GM18870 (cell line): ENCODE measurements at regions not wholly inside any gene's neighbourhood (a gene's known extent, or its start where the extent isn't known, plus 50 kb on each side); places are given as distances from the start of the nearest gene placed in this dataset.

Experiments
- ATAC-seq: cut with Tn5 transposase; IDR thresholded peaks from one replicate; pipeline ENCODE4 v1.9.1; 2021; ENCODE audit warnings: moderate library complexity; ENCODE audit not compliant: unreplicated experiment

DNA sequence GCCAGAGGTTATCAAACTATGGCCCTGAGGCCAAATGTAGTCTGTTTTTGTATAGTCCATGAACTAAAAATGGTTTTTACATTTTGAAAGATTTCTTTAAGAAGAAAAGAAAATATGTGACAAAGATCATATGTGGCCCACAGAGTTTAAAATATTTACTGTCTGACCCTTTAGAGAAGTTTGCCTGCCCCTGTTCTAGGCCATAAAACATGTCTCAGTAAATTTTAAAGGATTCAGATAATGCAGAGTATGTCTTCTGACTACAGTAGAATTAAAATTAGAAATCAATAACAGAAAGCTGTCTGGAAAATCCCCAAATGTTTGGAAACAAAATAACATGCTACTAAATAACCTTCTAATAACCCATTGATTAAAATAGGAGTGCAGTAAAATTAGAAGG is 86.3 kb downstream of the KCNRG start:
- ATAC-seq = no peak

DNA sequence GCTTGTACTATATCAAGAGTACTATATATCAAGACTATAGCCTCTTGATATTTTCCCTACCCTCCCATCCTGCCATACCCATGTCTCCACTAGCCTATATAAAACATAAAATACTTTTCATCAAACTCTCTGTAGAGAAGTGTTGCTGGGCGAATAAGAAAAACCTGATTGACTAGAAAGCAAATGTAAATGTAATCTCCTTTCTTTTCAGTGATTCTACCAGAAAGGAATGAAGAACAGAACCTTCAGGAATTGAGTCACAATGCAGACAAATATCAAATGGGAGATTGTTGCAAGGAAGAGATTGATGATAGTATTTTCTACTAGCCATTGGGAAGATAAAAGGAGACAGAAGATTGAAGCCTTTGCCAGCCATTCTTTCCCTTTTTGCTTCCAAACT is 89.2 kb downstream of the KCNRG start:
- no peak for ATAC-seq

DNA sequence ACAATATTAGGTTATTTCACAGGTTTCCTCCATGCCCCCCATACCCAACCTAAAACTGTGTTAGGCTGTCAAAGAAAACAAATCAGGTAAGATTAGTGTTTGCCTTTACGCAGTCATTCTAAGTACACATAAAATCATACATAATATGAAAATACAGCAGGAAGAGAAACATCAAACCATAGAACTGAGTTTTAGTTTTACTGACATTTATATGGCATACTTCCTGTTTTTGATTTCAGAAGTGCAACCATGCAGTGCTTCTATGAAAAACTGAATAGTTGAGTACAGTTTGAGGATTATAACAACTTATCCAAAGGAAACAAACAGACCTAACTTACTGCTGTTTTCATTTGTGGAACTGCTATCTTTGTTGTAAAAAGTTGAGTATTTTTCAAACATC is 91.3 kb downstream of the KCNRG start:
- peak; percentile 87 for ATAC-seq

DNA sequence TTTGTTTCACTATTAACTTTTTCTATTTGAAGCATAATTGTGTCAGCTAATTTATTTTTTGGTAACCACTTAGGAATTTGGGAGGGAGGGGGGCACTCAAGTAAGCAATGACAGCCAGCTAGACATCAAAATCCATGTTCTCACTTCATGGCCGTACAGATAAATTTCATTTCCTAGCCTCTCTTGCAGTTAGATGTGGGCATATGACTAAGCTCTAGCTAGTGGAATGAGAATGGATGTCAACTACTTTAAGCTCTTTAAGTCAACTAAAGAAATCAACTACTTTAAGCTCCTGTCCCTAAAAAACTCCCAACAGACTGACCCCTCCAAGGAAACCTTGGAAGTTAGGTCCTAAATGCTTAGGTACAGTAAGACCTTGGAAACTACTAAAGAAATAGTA is 92.0 kb downstream of the KCNRG start:
- ATAC-seq = no peak

DNA sequence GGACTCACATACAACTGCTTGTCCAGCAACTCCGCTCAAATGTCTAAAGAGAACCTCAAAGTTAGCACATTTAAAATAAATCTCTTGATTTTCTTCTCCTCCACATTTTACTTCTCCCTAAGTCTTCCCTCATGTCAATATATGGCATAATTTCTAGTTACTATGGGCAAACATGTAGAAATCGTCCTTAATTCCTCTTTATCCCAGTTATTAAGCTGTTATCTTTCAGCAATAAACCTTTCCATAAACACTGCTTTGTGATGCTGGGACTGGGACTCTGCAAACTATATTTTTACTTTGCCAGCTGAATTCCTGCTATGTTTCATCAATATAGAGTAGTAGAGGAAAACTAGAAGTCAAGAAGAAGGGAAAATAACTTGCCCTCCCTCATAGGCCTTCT is 99.7 kb downstream of the KCNRG start:
- no peak for ATAC-seq

DNA sequence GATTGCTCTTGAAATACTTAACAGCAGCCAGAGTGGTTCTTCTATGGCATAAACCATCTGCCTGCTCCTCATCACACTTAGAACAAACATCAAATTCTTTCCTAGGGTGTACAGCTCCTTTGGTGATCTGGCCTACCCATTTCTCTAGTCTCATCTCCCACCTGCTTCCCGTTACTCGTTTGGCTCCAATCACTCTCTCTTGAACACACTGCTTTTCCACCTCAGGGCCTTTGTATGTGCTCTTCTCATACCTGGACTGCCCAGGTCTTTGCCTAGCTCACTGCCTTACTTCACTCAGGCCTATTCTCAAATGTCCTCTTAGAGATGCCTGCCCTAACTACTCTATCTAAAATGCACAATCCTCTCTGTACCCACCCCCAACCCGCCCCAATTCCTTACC is 100.5 kb downstream of the KCNRG start:
- ATAC-seq = no peak

DNA sequence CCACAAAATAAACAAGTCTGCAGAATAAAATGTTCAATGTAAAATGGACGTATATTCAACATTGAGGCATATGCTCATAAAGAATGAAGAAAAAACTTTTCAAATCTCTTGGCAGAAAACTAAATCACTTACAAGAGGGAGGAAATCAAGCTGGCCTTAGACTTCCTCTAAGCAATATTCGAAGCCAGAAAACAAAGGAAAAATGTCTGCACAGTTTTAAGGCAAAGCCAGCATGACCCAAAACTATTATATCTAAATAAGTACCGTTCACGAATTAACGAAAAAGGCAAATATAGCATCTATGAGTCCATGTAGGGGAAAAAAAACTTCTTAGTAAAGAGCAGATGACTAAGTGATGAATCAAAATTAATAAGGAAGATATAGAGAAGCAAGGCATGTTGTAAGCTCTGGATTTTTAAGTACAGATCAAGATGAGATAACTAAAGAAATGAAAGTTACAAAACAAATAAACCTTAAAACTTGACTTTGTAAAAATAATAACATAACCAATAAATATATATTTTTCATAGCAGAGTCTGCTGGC is 101.3 kb downstream of the KCNRG start:
- no peak for ATAC-seq

DNA sequence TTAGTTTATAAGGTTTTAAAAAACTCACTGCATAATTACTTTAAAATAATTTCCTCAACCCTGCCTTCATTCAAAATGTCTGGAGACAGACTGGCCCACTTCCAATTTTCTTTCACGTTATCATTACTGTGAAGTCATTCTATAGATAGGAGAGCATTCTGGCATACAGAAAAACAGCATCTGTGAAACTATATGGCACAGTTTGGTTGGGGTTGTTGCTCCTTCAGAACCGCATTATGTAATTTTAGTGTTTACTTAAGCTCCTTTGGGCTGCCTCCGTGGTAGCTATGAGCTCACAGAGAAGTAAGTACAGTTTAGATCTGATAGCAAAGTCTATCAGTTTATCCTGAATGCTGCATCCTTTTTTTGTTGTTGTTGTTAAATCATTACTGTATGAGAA is 104.3 kb downstream of the KCNRG start:
- ATAC-seq = no peak

DNA sequence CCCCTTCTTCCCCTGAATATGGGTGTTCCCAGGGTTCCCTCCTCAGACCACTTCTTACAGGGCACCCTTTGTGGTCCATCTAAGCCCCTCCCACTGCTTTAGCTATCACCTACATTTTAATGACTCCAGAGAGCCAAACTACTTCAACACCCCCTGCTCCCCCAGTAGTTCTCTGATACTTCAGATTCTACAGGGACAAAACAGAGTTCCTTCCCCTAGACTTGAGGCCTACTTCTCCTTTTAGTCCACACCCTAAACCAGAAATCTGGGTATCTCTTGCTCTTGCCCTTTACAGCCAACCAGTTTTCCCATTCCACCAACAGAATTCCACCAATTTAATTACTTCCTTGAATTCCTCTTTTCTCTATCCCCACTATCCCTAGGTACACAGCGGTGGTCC is 107.2 kb downstream of the KCNRG start:
- no peak for ATAC-seq

DNA sequence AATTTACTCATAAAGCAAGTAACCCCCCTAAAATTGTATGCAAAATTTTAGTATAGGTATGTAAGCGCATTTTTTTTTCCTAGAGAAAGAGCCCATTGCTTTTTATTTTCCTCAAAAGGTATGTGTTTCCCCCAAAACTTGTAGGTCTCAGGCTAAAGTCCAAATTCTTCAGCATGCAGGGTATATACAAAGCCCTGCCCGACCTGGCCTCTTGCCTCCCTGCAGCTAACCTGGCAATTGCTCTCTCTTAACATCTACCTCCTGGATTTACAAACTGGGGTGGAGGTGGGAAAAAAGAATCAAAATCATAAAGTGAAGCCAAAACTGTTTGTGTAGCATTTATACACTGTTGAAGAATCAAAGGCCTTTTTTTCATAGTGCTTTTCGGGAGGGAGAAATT is 107.8 kb downstream of the KCNRG start:
- ATAC-seq = no peak

DNA sequence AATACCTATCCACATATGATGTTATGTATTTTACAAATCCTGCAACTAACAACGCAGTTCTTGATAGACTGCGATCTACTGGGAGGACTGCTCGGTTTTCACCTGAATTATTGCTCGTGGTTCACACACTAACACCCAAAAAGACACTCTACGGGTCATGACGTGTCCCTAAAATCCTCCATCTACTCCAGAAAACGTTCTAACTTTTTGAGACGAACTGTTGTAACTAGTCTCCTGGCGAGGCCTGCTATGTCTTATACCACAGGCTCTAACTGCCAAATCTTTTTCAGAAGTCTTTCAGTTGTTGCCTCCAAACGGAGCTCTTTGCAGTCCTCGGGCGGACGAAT is 108.2 kb downstream of the KCNRG start:
- no peak for ATAC-seq

DNA sequence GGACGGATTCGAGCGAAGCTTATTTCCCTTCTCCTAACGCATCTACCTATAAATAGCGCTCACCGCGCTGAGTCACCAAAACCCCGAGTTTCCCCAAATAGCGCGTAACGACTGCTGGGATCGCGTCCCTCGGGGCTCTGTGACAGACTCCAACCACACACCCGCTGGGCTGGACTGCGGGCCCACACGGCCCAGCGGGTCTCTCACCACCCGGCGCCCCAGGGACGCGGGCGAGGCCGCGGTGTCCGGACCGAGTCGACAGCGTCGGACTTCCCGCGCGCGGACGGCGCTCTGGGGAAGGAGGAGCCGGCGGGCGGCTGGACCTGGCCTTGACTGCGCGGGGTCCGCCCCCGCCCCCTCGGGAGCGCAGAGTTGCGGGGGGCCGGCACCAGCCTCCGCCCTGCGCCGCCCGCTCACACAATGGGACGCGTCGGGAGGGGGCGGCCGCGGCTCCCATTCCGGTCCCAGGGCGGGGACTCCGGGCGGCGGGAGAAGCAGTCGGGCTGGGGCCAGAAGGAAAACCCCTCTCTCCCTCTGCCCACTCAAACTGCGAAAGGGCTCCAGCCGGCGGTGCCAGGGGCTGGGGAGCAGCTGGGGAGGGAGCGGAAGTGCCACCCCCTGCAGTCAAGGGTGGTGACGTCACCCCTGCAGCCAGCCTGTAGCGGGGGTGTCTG is 108.8 kb downstream of the KCNRG start:
- peak; percentile 45 for ATAC-seq

DNA sequence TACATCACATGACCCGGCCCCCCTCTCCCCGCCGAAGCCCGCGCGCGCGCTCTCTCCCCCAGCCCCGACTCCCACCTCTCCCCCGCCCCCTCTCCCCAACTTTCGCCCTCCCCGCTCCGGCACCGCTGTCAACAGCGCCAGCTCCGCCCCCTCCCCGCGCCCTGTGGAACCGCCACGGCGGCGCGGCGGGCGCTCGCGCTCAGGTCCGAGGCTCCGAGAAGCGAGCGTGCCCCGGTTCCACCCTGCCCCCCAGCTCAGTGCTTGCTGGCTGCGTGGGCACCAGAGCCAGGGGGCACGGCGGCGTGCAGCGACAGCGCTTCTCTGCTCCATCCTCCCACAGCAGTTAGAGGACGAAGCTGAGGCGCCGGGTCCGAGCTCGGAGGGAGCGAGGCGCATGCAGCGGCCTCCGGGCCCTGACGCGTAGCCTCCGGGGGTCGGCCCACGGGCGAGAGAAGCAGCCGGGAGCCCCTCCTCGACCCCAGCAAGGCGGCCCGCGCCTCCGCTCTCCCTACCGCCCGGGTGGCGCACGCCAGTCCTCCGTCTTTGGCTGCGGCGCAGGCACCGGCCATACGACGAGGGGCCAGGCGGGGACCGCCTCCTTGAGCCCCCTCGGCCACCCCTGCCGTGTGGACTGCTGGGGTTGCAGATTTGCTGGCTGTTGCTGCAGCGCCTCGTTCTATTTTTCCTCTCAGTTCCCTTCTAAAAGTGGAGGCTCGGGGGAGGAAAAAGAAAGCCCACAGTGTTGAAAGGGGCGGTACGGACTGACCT is 109.5 kb downstream of the KCNRG start:
- ATAC-seq = peak; percentile 7

DNA sequence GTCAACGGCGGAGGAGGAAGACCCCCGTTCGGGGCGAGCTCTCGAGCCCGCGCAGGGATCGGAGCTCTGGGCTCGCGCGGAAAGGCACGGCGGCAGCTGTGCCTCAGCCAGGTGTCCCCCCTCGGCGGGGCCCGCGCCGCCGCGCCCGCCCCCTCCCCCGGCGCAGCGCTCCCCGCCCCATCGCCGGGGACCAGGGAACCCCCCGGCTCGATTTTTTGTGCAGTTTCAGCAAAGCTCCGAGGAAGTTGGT is 110.0 kb downstream of the KCNRG start:
- ATAC-seq = no peak

DNA sequence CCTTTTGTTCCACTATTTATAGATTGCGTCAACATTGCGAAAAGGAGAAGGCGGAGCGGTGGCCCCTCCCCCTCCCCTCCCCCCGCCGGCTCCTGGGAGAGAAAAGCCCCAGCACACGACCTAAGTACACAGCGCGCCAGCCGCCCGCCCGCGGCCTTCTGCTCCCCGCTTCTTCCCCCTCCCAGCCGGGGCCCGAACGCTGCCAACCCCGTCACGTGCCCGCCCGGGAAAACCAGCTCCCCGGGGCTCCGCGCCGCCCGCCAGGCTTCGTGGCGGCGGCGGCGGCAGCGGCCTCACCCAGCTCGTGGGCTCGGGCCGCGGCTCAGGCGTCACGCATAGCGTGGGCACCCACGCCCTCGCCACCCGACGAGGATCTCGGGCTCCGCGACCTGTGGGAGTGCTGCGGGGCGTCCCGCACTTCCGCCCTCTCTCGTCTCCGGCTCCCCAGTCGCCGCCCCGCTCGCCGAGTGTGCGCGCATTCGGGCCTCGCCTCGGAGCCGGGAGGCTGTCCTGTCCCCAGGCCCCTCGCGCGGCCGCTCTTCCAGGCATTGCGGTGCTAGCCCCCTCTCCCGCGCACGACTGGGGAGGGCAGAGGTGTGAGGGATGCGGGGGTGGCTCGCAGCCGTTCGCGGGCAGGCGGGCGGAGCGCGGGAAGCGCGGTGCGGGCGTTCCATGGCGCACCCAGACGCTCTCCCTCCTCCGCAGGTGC is 110.5 kb downstream of the KCNRG start:
- no peak for ATAC-seq

DNA sequence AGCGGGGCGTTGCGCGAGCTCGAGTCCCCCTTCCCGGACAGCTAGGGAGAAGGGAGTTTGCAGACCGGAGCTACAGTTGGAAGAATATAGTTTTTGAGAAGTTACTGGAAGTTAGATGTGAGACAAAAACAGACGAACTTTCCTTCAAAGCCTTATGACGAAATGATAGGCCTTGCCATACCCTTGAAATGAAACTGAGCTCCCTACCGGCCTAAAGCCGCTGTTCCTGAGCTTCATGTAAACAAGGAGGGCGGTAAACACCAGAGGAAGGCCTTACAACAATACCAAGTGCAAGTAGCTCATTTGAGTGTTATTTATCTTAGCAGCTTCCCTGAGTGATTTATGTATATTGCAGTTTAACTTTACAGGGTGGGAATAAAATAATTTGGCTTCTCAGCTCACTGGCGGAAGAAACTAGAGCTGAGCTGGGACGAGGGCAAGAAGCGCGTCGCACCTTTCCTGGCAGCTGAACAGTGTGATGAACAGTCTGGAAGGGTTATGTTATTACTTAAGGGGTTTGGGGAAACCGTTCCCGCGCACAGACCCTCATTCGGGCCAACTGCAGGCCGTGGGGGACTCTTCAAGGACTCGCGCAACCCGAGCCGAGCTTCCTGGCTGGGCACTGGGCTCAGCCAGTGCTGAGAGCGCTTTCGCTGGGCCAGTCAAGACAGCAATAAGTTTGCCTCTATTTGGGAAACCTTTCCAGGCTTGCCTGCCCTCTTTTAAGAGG is 111.2 kb downstream of the KCNRG start:
- ATAC-seq = no peak

DNA sequence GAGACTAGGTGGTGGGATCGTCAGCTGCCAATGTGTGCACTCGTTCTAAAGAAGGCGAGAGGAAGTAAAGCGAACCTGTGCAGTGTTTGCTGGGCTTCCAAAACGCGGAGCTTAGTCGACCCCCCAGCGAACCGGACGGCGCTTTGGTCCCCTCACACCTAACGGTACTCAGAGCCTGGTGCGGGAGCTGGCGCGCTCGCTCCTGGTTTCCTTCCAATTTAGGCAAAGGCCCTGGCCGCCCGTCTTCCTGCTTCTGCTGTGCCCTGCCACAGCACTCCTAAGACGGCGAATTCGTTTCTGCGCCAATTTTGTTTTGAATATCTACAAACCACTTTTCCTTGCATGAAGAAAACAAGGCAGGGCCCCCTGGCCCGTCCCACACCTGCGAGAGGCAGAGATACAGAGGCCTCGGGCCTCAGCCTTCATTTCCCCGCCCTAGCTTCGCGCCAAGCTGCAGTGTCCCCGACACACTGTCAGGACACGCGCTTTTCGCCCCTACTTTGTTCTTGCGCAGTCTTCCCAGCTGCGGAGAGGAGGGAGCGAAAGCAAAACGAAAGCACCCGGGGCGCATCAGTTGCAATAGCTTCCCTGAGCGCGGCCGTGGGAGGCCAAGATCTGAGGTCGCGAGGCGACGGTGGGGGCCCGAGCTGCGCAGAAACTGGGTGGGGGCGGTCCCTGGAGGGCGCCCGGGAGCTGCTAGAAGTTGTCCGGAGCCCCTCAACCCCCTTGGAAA is 111.9 kb downstream of the KCNRG start:
- ATAC-seq = no peak

DNA sequence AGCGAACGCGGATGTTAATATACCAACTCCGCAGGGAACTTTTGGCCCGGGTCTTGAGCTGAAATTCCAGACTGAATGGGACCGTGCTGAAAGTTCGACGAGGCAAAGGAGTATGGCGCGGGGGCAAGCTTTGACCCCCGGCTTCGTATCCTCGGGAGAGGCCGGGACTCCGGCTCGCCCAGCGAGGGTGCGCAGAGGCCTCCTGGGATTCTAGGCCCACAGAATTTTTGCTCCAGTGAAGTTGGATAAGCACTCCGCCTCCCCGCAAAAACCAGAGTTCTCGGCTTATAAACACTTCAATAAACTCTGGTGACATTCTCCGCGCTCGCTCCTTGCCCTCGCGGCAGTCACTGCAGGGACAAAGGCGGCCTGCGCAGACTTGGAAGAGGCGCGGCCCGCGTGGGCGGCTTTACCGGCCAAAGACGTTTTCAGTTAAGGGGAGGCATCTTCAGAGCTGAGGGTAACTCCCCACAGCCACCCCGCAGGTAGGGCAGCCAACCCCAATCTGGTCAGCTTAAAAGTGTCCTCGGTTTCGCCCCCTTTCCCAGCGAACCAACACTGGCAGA is 112.6 kb downstream of the KCNRG start:
- ATAC-seq = no peak

DNA sequence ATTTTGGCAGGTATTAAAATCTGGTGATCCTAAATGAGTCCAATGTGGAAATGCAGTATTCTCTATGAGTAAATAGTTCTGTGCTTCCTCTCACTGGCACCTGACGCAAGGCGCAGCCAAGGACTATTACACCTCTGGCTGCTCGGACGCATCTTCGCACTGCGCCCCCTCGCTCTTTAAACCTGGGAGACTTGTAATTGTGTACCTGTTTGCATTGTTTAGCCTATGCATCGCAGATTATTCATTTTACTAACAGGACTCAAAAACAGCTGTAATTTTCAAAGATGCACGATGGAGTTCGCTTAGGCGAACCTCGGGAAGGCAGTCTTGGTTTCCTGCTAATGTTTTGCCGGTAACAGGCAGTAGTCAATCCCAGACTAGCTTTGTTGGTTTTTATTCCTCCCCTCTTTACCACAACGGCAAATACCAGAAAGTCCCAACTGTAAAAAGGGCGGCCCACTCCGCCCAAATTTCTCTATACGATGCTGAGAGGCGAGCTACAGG is 113.2 kb downstream of the KCNRG start:
- ATAC-seq = no peak

DNA sequence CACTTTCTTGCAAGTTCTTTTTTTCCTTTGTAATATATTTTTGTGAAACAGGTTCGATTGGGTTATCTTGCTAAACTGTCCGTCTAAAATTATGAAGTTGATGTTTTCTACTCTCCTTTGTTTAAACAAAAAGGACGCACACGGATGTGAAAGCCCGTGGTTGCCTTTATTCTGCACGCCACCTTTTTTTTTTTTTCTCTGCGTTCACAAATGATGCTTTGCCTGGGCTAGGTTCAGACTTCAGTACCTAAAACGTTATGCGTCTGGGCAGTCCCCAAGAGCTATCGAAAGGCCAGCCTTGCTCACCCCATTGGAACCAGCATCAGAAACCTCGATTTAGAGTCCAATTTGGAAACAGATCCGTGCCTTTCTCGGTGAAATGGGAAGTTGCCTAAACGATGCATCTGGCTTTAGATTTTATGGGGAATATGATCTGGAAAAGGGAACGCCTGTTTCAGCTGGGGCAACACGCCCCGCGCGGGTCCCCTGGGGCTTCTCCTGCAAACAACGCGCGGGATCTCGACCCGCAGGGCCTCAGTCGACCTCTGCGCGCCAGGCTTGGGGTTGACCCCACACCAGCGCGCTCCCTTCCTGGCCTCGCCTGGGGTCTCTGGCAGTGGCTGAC is 113.9 kb downstream of the KCNRG start:
- ATAC-seq = no peak
